ENCODE measurements at regions not wholly inside any gene's neighbourhood (a gene's known extent, or its start where the extent isn't known, plus 50 kb on each side); places are given as distances from the start of the nearest gene placed in this dataset.

DNA sequence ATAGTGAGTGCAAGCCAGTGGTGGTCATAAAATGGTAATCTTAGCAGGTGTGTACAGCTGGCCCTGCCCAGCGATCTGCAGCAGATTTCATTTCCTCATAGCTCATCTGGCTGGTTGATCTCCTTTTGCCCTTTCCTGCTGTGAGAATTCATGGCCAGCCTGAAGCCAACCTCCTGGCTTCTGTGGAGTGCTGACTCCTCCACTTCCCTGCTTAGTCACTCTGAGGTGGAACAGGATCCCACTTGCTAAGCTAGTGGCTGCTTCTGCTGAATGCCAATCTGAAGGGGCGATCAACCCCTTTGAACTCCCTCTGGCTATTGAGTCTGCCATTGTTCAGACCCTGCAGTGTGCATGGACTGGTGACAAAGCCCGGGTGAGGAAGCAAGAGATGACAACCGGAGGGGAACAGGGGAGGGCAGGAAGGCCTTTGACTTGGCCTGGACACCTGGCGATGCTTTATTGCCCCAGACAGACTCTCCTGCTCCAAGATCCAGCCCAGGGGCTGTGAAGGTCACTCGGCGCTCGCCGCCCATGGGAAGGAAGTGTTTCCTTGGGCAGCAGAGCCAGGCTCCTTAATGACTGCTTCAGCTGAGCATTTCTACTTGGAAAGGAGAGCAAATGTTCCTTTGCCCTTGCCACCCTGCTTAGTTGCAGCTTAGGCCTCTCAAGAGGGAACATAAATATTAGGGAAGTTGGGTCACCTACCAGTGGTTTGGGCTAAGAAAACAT lies 341.1 kb downstream of the ZSWIM6 start:
- H2BK12ac ChIP-seq (ENCODE audit: low read length) = no peak overlapping the region
- no peak overlapping the region for H4K8ac ChIP-seq (ENCODE audit: low read depth, low read length)
- no peak overlapping the region for H3K27ac ChIP-seq (replicated peaks; ENCODE audit: low read length)
- H3K14ac ChIP-seq (ENCODE audit: low read length) = no peak overlapping the region
- H3K4me3 ChIP-seq (ENCODE audit: low read length in 2 of 2) = no peak overlapping the region
- no peak overlapping the region for H3K4ac ChIP-seq (ENCODE audit: low read length)
- no peaks in the 10 kb centered on the region for H3K36me3 ChIP-seq (replicated peaks in 1 of 2; ENCODE audit: control insufficient read depth in 2 of 2, insufficient read depth in 2 of 2, low read length in 2 of 2)
- no peaks in the 10 kb centered on the region for H3K79me1 ChIP-seq (ENCODE audit: low read depth, low read length)
- no peak overlapping the region for H3K9ac ChIP-seq (ENCODE audit: low read depth, low read length, poor library complexity)
- no peak overlapping the region for H2BK120ac ChIP-seq (ENCODE audit: low read depth, low read length)
- H2BK5ac ChIP-seq (ENCODE audit: low read length) = no peak overlapping the region
- no CpG with 5 or more reads among the region's 9 CpGs for WGBS, 2 donors (ENCODE audit: extremely low coverage in 2 of 2, insufficient read length in 2 of 2, insufficient replicate concordance in 1 of 2)
- H2BK15ac ChIP-seq (ENCODE audit: low read length) = no peak overlapping the region
- H4K91ac ChIP-seq (ENCODE audit: low read depth, low read length, poor library complexity) = no peak overlapping the region
- H3K4me2 ChIP-seq (ENCODE audit: insufficient read depth, low read length, poor library complexity, severe bottlenecking) = no peak overlapping the region
- H3K9me3 ChIP-seq (replicated peaks in 1 of 2; ENCODE audit: control insufficient read depth in 2 of 2, insufficient read depth in 1 of 2, low read depth in 1 of 2, low read length in 2 of 2) = peaks cover 0 to 16% of the 10 kb centered on the region in 2 donors
- peaks cover 25 to 36% of the 10 kb centered on the region in 2 donors for H3K4me1 ChIP-seq (ENCODE audit: control insufficient read depth in 2 of 2, insufficient read depth in 1 of 2, low read depth in 1 of 2, low read length in 2 of 2)
- H3K27me3 ChIP-seq (ENCODE audit: control insufficient read depth in 3 of 3, insufficient read depth in 3 of 3, low read depth in 1 of 3, low read length in 3 of 3) = no peaks in the 10 kb centered on the region
- H2AK5ac ChIP-seq (ENCODE audit: low read depth, low read length) = no peak overlapping the region
- H3K23ac ChIP-seq (ENCODE audit: low read depth, low read length, poor library complexity) = no peak overlapping the region
- peak; percentile 51 for DNase-seq (ENCODE audit: low spot score)
- no peak overlapping the region for H3K18ac ChIP-seq (ENCODE audit: low read length)
- H2AFZ ChIP-seq (ENCODE audit: low read length) = no peak overlapping the region

GRCh38 chr5:61674378-61674777 lies 342.3 kb downstream of the ZSWIM6 start:
- H3K4me1 ChIP-seq (ENCODE audit: control insufficient read depth in 2 of 2, insufficient read depth in 1 of 2, low read depth in 1 of 2, low read length in 2 of 2) = peaks cover 25 to 37% of the 10 kb centered on the region in 2 donors
- H4K91ac ChIP-seq (ENCODE audit: low read depth, low read length, poor library complexity) = no peak overlapping the region
- H3K9me3 ChIP-seq (replicated peaks in 1 of 2; ENCODE audit: control insufficient read depth in 2 of 2, insufficient read depth in 1 of 2, low read depth in 1 of 2, low read length in 2 of 2) = peaks cover 0 to 10% of the 10 kb centered on the region in 2 donors
- no peak overlapping the region for H3K4me3 ChIP-seq (ENCODE audit: low read length in 2 of 2)
- no peak overlapping the region for H2AFZ ChIP-seq (ENCODE audit: low read length)
- no peaks in the 10 kb centered on the region for H3K36me3 ChIP-seq (replicated peaks in 1 of 2; ENCODE audit: control insufficient read depth in 2 of 2, insufficient read depth in 2 of 2, low read length in 2 of 2)
- no peaks in the 10 kb centered on the region for H3K27me3 ChIP-seq (ENCODE audit: control insufficient read depth in 3 of 3, insufficient read depth in 3 of 3, low read depth in 1 of 3, low read length in 3 of 3)
- no peak overlapping the region for H2BK12ac ChIP-seq (ENCODE audit: low read length)
- H2BK120ac ChIP-seq (ENCODE audit: low read depth, low read length) = no peak overlapping the region
- H2AK5ac ChIP-seq (ENCODE audit: low read depth, low read length) = no peak overlapping the region
- H3K23ac ChIP-seq (ENCODE audit: low read depth, low read length, poor library complexity) = no peak overlapping the region
- H3K4ac ChIP-seq (ENCODE audit: low read length) = no peak overlapping the region
- no peak for DNase-seq (ENCODE audit: low spot score)
- WGBS, 2 donors (ENCODE audit: extremely low coverage in 2 of 2, insufficient read length in 2 of 2, insufficient replicate concordance in 1 of 2) = no CpG with 5 or more reads among the region's 4 CpGs
- H2BK5ac ChIP-seq (ENCODE audit: low read length) = no peak overlapping the region
- no peaks in the 10 kb centered on the region for H3K79me1 ChIP-seq (ENCODE audit: low read depth, low read length)
- no peak overlapping the region for H2BK15ac ChIP-seq (ENCODE audit: low read length)
- H3K4me2 ChIP-seq (ENCODE audit: insufficient read depth, low read length, poor library complexity, severe bottlenecking) = no peak overlapping the region
- no peak overlapping the region for H4K8ac ChIP-seq (ENCODE audit: low read depth, low read length)
- H3K9ac ChIP-seq (ENCODE audit: low read depth, low read length, poor library complexity) = no peak overlapping the region
- H3K14ac ChIP-seq (ENCODE audit: low read length) = no peak overlapping the region
- H3K18ac ChIP-seq (ENCODE audit: low read length) = peak overlapping the region; percentile 53
- no peak overlapping the region for H3K27ac ChIP-seq (replicated peaks; ENCODE audit: low read length)

DNA sequence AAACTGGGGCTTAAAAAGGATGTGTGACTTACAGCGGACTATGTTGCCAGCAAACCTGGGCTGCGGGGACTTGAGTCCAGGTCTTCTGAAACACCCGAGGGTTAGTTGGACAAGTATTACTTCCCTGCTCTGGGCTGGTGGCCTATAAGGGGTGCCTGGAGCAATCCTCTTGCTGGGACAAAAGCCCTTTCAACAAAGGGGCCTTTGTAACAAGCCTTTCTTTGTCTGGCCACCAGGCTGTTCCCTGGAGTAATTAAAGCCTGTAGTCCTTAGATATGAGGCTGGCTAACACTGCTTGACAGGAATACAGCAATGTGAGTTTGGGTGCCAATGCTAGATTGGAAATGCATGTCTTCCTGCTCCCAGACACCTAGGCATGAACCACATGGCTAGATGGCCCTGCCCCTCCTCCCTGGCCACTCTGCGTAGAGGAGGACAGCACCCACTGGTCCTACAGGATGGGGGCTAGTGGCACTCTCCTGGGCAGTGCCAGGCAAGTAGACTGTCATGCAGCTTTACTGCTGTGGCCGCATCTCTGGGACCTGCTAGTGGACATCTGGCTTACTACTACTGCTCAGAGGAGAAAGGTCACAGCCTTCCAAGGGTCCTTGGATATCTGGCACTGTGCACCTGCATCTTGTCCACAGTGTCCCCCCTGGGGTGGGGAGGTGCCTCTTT lies 343.1 kb downstream of the ZSWIM6 start:
- Histone ChIP-seq H3K27me3 (ENCODE audit: control insufficient read depth in 3 of 3, insufficient read depth in 3 of 3, low read depth in 1 of 3, low read length in 3 of 3) (no peaks in the 10 kb centered on the region), H2AK5ac (ENCODE audit: low read depth, low read length) (no peak overlapping the region), H3K4me3 (ENCODE audit: low read length in 2 of 2) (no peak overlapping the region), H3K23ac (ENCODE audit: low read depth, low read length, poor library complexity) (no peak overlapping the region), H3K36me3 (replicated peaks in 1 of 2; ENCODE audit: control insufficient read depth in 2 of 2, insufficient read depth in 2 of 2, low read length in 2 of 2) (no peaks in the 10 kb centered on the region), H2BK5ac (ENCODE audit: low read length) (no peak overlapping the region), H3K4me2 (ENCODE audit: insufficient read depth, low read length, poor library complexity, severe bottlenecking) (no peak overlapping the region), H2BK12ac (ENCODE audit: low read length) (peak overlapping the region; percentile 68), H2BK120ac (ENCODE audit: low read depth, low read length) (no peak overlapping the region), H4K8ac (ENCODE audit: low read depth, low read length) (no peak overlapping the region), H4K91ac (ENCODE audit: low read depth, low read length, poor library complexity) (no peak overlapping the region), H3K27ac (replicated peaks; ENCODE audit: low read length) (no peak overlapping the region), H3K14ac (ENCODE audit: low read length) (no peak overlapping the region), H3K79me1 (ENCODE audit: low read depth, low read length) (no peaks in the 10 kb centered on the region), H3K9ac (ENCODE audit: low read depth, low read length, poor library complexity) (no peak overlapping the region), H3K4me1 (ENCODE audit: control insufficient read depth in 2 of 2, insufficient read depth in 1 of 2, low read depth in 1 of 2, low read length in 2 of 2) (peaks cover 25 to 39% of the 10 kb centered on the region in 2 donors), H2BK15ac (ENCODE audit: low read length) (no peak overlapping the region), H3K9me3 (replicated peaks in 1 of 2; ENCODE audit: control insufficient read depth in 2 of 2, insufficient read depth in 1 of 2, low read depth in 1 of 2, low read length in 2 of 2) (peaks cover 0 to 5% of the 10 kb centered on the region in 2 donors), H3K4ac (ENCODE audit: low read length) (no peak overlapping the region), H3K18ac (ENCODE audit: low read length) (peak overlapping the region; percentile 84), H2AFZ (ENCODE audit: low read length) (no peak overlapping the region)
- WGBS, 2 donors (ENCODE audit: extremely low coverage in 2 of 2, insufficient read length in 2 of 2, insufficient replicate concordance in 1 of 2) = no CpG with 5 or more reads among the region's 5 CpGs
- peak; percentile 63 for DNase-seq (ENCODE audit: low spot score)

DNA sequence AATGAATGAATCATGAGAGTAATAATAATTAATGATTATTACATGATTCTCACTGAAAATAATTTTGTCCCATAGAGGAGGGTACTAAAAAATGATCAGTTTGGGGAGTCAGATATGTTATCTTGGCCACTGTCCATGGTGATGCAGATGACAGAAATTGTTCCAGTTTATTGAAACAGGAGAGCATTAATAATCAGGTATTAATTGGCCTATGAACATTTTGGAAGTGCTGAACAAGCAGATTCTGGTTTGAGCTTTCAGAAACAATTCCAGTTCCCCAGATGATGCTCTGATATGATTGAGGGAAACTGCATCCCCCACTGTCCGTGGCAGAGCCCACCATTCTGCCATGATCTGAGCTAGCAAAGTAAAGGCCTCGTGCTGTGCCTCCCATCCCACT lies 345.2 kb downstream of the ZSWIM6 start:
- WGBS, 2 donors (ENCODE audit: extremely low coverage in 2 of 2, insufficient read length in 2 of 2, insufficient replicate concordance in 1 of 2) = no CpG with 5 or more reads among the region's 2 CpGs

More for the DNA sequence above, 345.2 kb downstream of the ZSWIM6 start:
- no peak overlapping the region for H3K27ac ChIP-seq (replicated peaks; ENCODE audit: low read length)
- no peak for DNase-seq (ENCODE audit: low spot score)
- H3K9ac ChIP-seq (ENCODE audit: low read depth, low read length, poor library complexity) = no peak overlapping the region
- no peak overlapping the region for H3K4ac ChIP-seq (ENCODE audit: low read length)
- H2BK15ac ChIP-seq (ENCODE audit: low read length) = no peak overlapping the region
- H3K14ac ChIP-seq (ENCODE audit: low read length) = no peak overlapping the region
- no peak overlapping the region for H3K18ac ChIP-seq (ENCODE audit: low read length)
- H2AFZ ChIP-seq (ENCODE audit: low read length) = no peak overlapping the region
- no peak overlapping the region for H2BK120ac ChIP-seq (ENCODE audit: low read depth, low read length)
- H3K4me2 ChIP-seq (ENCODE audit: insufficient read depth, low read length, poor library complexity, severe bottlenecking) = no peak overlapping the region
- H2AK5ac ChIP-seq (ENCODE audit: low read depth, low read length) = no peak overlapping the region
- H2BK12ac ChIP-seq (ENCODE audit: low read length) = no peak overlapping the region
- no peak overlapping the region for H4K91ac ChIP-seq (ENCODE audit: low read depth, low read length, poor library complexity)
- H3K23ac ChIP-seq (ENCODE audit: low read depth, low read length, poor library complexity) = no peak overlapping the region
- no peak overlapping the region for H4K8ac ChIP-seq (ENCODE audit: low read depth, low read length)
- H3K27me3 ChIP-seq (ENCODE audit: control insufficient read depth in 3 of 3, insufficient read depth in 3 of 3, low read depth in 1 of 3, low read length in 3 of 3) = no peaks in the 10 kb centered on the region
- no peaks in the 10 kb centered on the region for H3K36me3 ChIP-seq (replicated peaks in 1 of 2; ENCODE audit: control insufficient read depth in 2 of 2, insufficient read depth in 2 of 2, low read length in 2 of 2)
- no peak overlapping the region for H3K4me3 ChIP-seq (ENCODE audit: low read length in 2 of 2)
- peaks cover 25 to 38% of the 10 kb centered on the region in 2 donors for H3K4me1 ChIP-seq (ENCODE audit: control insufficient read depth in 2 of 2, insufficient read depth in 1 of 2, low read depth in 1 of 2, low read length in 2 of 2)
- no peaks in the 10 kb centered on the region for H3K9me3 ChIP-seq (replicated peaks in 1 of 2; ENCODE audit: control insufficient read depth in 2 of 2, insufficient read depth in 1 of 2, low read depth in 1 of 2, low read length in 2 of 2)
- H2BK5ac ChIP-seq (ENCODE audit: low read length) = no peak overlapping the region
- H3K79me1 ChIP-seq (ENCODE audit: low read depth, low read length) = no peaks in the 10 kb centered on the region
